ENCODE measurements at regions not wholly inside any gene's neighbourhood (a gene's known extent, or its start where the extent isn't known, plus 50 kb on each side); places are given as distances from the start of the nearest gene placed in this dataset.
"Not testable (repeated sequence)": the region's sequence is repeated elsewhere in the genome, so short reads cannot be mapped to it uniquely, and the experiment has no call there.

DNA sequence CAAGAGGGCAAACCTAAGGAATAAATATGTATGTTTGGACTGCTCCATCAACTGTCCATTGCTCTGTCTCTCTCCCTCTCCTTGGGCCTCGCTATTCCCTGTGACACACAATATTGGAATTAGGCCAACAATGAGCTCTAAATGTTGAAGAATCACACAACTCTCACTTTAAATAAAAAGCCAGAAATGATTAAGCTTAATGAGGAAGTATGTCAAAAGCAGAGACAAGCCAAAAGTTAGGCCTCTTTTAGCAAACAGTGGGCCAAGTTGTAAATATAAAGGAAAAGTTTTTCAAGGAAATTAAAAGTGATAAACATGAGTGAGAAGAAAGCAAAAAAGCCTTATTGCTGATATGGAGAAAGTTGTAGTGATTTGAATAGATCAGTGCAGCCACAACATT is 141.0 kb downstream of the VGLL3 start:
- DNase-seq (ENCODE audit: low spot score) = no peak
- TF ChIP-seq CTCF (IDR thresholded peaks at IDR 0.05; ENCODE audit: extremely low read depth, missing control alignments) = no peak

DNA sequence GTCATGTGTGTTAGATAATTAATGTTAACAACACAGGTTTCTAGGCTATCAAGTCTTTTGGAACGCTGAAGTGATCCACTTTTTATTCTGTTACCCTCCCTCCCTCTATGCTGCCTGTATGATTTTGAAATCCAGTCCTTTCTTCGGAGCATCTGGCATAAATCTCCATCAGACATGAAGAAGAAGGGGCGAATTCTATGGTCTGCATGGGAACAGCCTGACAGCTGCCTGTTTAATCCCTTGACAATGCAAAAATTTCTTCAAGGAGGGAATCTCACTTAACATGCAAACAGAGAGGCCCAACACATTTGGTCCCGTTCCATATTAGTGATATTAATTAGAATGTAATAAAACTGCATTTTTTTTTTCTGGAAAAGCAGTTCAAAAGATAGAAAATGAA is 145.2 kb downstream of the VGLL3 start:
- DNase-seq (ENCODE audit: low spot score) = no peak

DNA sequence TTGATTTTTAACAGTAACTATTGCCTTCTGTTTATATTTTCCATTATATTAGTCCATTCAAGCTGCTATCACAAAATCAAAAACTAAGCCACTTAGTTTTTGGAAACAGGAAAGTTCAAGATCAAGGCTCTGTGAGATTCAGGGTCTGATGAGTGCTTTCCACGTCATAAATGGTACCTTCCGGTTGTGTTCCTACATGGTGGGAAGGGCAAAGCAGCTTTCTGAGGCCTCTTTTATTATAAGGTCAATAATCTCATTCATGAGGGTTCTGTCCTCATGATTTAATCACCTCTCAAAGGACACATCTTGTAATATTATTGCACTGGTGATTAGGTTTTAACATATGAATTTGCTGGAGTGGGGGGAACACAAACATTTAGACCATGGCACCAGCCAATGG is 152.0 kb downstream of the VGLL3 start:
- DNase-seq (ENCODE audit: low spot score) = no peak
- no peak for TF ChIP-seq CTCF (IDR thresholded peaks at IDR 0.05; ENCODE audit: extremely low read depth, missing control alignments)

More for the DNA sequence above, 145.2 kb downstream of the VGLL3 start:
- no peak for TF ChIP-seq CTCF (IDR thresholded peaks at IDR 0.05; ENCODE audit: extremely low read depth, missing control alignments)

GRCh38 chr3:86837871-86838270 is 153.1 kb downstream of the VGLL3 start:
- DNase-seq (ENCODE audit: low spot score) = no peak
- no peak for TF ChIP-seq CTCF (IDR thresholded peaks at IDR 0.05; ENCODE audit: extremely low read depth, missing control alignments)

DNA sequence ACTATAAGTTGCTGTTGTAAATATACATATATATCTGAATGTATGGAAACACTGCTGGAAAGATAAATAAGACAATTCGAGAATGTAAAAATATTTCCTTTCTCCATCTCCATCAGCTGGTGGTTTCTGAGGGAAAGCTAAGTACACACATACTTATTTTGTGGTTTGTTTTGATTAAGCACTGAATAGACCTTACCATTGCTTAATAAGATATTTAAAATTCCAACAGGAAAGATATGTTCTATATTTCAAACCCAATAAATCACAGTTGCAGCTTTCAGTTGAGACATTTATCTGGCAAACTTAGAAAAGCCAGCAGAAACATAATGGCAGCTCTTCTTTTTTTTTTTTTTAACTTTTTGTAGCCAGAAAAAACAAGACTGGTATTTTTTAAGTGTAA is 160.4 kb downstream of the VGLL3 start:
- TF ChIP-seq CTCF (IDR thresholded peaks at IDR 0.05; ENCODE audit: extremely low read depth, missing control alignments) = no peak
- no peak for DNase-seq (ENCODE audit: low spot score)

GRCh38 chr3:86828751-86829150 is 162.2 kb downstream of the VGLL3 start:
- DNase-seq (ENCODE audit: low spot score) = no peak

GRCh38 chr3:86827582-86827981 is 163.4 kb downstream of the VGLL3 start:
- not testable (repeated sequence) for DNase-seq (ENCODE audit: low spot score)

More at GRCh38 chr3:86828751-86829150, 162.2 kb downstream of the VGLL3 start:
- no peak for TF ChIP-seq CTCF (IDR thresholded peaks at IDR 0.05; ENCODE audit: extremely low read depth, missing control alignments)

DNA sequence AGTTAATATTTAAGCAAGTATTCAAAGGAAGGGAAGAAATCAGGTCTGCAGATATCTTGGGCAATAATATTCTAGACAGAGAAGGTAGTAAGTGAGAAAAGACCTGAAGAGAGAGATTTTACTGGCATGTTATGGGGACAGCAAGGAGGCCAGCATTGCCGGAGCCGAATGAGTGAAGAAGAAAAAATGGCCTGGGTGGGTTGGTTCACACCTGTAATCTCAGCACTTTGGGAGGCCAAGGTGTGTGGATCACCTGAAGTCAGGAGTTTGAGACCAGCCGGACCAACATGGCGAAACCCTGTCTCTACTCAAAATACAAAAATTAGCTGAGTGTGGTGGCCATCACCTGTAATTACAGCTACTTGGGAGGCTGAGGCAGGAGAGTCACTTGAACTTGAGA is 164.7 kb downstream of the VGLL3 start:
- no peak for DNase-seq (ENCODE audit: low spot score)
- TF ChIP-seq CTCF (IDR thresholded peaks at IDR 0.05; ENCODE audit: extremely low read depth, missing control alignments) = no peak
